ENCODE measurements at regions not wholly inside any gene's neighbourhood (a gene's known extent, or its start where the extent isn't known, plus 50 kb on each side); places are given as distances from the start of the nearest gene placed in this dataset.

DNA sequence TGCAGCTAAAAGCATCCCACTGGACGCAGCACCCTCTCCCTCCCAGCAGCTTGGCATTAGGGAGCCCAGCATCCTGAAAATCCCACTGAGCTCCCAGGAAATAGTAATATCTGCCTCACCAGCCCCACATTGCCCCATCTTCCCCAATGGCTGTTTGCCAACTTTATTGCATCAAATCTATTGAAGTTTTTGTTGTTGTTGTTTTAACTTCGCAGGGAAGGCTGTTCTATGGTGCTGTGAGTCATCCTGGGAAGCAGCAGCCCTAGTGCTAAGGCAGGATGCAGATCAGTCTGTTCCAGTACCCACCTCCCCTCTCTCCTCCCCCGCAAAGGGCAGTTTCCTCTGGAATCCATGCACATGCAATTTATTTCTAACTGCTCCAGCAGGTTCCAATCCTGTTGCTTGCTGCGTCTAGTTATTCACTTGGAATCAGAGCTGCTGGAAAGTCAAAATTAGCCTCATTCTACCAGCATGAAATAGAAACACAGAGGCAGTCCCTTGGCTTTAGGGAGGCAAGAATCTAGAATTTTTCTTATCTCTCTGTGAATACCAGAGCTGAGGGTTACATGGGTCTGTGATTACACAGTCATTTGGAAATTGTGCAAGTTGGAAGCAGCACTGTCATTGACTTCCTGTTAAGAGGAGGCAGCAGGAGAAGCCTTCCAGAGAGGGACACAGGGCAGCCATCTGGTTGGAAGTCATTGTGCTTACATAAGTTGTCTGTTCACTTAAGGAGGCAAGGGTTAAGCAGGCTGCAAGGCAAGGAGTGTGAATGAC lies 115.9 kb upstream of the CACUL1 start:
- TF ChIP-seq POLR2A (IDR thresholded peaks at IDR 0.05), result no peak
- TF ChIP-seq, protein P1, sequence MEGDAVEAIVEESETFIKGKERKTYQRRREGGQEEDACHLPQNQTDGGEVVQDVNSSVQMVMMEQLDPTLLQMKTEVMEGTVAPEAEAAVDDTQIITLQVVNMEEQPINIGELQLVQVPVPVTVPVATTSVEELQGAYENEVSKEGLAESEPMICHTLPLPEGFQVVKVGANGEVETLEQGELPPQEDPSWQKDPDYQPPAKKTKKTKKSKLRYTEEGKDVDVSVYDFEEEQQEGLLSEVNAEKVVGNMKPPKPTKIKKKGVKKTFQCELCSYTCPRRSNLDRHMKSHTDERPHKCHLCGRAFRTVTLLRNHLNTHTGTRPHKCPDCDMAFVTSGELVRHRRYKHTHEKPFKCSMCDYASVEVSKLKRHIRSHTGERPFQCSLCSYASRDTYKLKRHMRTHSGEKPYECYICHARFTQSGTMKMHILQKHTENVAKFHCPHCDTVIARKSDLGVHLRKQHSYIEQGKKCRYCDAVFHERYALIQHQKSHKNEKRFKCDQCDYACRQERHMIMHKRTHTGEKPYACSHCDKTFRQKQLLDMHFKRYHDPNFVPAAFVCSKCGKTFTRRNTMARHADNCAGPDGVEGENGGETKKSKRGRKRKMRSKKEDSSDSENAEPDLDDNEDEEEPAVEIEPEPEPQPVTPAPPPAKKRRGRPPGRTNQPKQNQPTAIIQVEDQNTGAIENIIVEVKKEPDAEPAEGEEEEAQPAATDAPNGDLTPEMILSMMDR (IDR thresholded peaks at IDR 0.05), result no peak
- no peaks in the 10 kb centered on the region for H3K27me3 ChIP-seq
- no peak overlapping the region for H3K27ac ChIP-seq
- intact Hi-C loops (cut with DNase I; ENCODE audit: low total_unique reads), result no loop called here
- H3K36me3 ChIP-seq (ENCODE audit: low read depth, missing control alignments), result no peaks in the 10 kb centered on the region
- no peak overlapping the region for H3K4me3 ChIP-seq
- H3K9me3 ChIP-seq, result no peaks in the 10 kb centered on the region
- peak; percentile 56 for DNase-seq
- WGBS, 2 donors, result 37 to 54% methylated on average over 4 of the region's 4 CpGs
- peaks cover 14% of the 10 kb centered on the region for H3K4me1 ChIP-seq

DNA sequence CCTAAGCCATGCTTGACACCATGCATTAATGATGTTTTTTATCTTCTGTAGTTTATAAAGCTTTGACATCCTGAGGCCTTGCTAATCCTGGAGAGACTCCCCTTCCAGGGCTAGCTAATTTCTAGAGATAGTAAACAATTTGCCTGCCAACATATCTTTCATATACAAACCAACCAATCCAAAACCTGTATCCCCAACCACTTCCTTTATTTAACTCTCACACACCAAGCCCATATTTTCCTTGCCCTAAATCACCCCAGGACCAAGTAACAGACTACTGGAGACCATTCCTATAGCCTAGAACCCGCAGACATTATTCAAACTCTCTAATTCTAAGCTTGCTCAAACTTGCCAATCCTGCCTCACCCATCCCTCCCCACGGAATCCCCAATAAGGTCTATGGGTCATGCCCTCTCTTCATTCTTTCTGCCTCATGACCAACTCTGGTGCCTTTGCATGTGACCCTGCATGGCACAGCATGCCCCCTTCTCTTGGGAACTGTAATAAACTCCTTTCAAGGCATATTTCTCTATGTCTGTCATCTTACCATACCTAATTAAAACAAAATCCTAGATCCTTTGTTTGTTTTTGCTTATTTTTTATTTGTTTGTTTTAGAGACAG lies 116.6 kb upstream of the CACUL1 start:
- H3K4me3 ChIP-seq, result no peak overlapping the region
- no peak for TF ChIP-seq POLR2A (IDR thresholded peaks at IDR 0.05)
- TF ChIP-seq, protein P1 (IDR thresholded peaks at IDR 0.05), result no peak
- no peak for DNase-seq
- intact Hi-C loops (cut with DNase I; ENCODE audit: low total_unique reads), result no loop called here
- no peaks in the 10 kb centered on the region for H3K27me3 ChIP-seq
- H3K27ac ChIP-seq, result no peak overlapping the region
- H3K36me3 ChIP-seq (ENCODE audit: low read depth, missing control alignments), result no peaks in the 10 kb centered on the region
- 85 to 89% methylated on average over 2 of the region's 2 CpGs for WGBS, 2 donors
- H3K4me1 ChIP-seq, result peaks cover 12% of the 10 kb centered on the region
- no peaks in the 10 kb centered on the region for H3K9me3 ChIP-seq

DNA sequence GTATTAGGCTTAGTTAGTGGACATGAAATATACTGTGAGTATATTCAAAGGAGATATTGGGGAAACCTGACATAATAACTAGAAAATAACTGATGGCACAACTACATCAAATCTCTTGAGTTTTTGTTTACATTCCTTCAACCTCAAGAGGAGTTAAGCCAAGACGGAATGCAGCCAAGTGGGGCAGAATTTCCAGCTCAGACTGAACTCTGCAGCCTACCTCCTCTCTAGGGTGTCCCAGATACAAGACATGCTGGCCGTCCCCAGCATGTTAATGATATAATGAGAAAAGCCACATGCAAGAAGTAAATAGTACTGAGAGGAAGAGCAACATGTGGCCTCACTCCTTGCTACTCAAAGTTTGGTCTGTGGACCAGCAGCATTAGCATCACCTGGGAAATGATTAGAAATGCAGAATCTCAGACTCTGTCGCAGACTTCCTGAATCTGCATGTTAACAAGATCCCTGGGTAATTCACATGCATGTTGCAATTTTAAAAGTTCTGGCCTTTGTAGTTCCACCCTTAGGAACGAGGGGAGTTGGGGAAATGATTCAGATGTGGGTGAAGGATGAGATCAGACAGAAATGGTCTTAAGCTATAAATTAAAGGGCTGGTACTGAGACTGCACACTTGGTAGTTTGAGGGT lies 118.4 kb upstream of the CACUL1 start:
- Histone ChIP-seq H3K4me3 (no peak overlapping the region), H3K27ac (no peak overlapping the region), H3K4me1 (peaks cover 12% of the 10 kb centered on the region), H3K9me3 (no peaks in the 10 kb centered on the region), H3K27me3 (no peaks in the 10 kb centered on the region), H3K36me3 (ENCODE audit: low read depth, missing control alignments) (no peaks in the 10 kb centered on the region)
- intact Hi-C loops (cut with DNase I; ENCODE audit: low total_unique reads), result no loop called here
- no peak for TF ChIP-seq POLR2A (IDR thresholded peaks at IDR 0.05)
- DNase-seq, result no peak
- WGBS, 2 donors, result 46 to 49% methylated on average over 4 of the region's 4 CpGs

DNA sequence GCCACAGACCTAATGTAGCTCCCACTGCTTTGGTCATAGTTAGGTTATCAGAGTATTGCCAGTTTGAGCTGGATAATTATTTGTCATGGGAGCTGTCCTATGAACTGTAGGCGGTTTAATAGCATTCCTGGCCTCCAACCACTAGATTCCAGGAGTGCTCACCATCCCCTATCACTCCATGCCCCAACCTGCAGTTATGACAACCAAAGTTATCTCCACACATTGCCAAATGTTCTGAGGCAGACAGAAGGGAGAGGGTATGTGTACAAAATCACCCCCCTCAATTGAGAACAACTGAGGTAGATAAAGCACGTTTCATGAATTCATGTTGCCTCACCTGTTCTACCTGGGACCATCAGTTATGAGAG lies 119.0 kb upstream of the CACUL1 start:
- no peak overlapping the region for H3K4me3 ChIP-seq

DNA sequence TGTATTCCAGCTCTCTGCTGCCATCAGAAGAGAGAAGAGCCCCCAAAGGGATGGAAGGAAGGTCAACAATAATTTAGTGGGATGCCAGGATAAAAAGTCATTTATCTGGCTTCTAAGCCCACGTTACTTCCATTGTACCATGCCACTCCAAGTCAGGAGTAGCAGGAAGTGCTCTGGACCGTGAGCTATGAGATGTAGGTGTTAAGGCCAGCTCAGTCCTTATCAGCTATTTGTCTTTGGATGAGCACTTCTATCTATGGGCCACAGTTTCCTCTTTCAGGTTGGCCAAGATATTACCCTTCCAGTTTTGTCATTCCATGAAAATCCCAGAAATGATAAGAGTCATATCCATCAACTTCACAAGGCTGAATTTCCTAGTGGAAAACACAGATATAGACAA lies 119.4 kb upstream of the CACUL1 start:
- Histone ChIP-seq H3K4me3 (no peak overlapping the region), H3K9me3 (no peaks in the 10 kb centered on the region), H3K36me3 (ENCODE audit: low read depth, missing control alignments) (no peaks in the 10 kb centered on the region), H3K27ac (no peak overlapping the region), H3K4me1 (peaks cover 12% of the 10 kb centered on the region), H3K27me3 (no peaks in the 10 kb centered on the region)
- intact Hi-C loops (cut with DNase I; ENCODE audit: low total_unique reads), result no loop called here
- TF ChIP-seq, protein P1 (IDR thresholded peaks at IDR 0.05), result no peak
- TF ChIP-seq POLR2A (IDR thresholded peaks at IDR 0.05), result no peak
- DNase-seq, result no peak
- WGBS, 2 donors, result 97 to 98% methylated on average over 2 of the region's 2 CpGs

More for the DNA sequence above, 119.0 kb upstream of the CACUL1 start:
- no peak for DNase-seq
- H3K9me3 ChIP-seq, result no peaks in the 10 kb centered on the region
- H3K4me1 ChIP-seq, result peaks cover 12% of the 10 kb centered on the region
- intact Hi-C loops (cut with DNase I; ENCODE audit: low total_unique reads), result no loop called here
- no peak overlapping the region for H3K27ac ChIP-seq
- no peaks in the 10 kb centered on the region for H3K27me3 ChIP-seq
- TF ChIP-seq, protein P1 (IDR thresholded peaks at IDR 0.05), result no peak
- TF ChIP-seq POLR2A (IDR thresholded peaks at IDR 0.05), result no peak
- WGBS, 2 donors, result 85% methylated on average over 2 of the region's 2 CpGs
- H3K36me3 ChIP-seq (ENCODE audit: low read depth, missing control alignments), result no peaks in the 10 kb centered on the region

Data from testis (tissue), 2 donors.